Neural progenitor cell (in vitro differentiated cells): ENCODE measurements at regions not wholly inside any gene's neighbourhood (a gene's known extent, or its start where the extent isn't known, plus 50 kb on each side); places are given as distances from the start of the nearest gene placed in this dataset.

ENCODE experiments used
- DNase-seq: peaks from one replicate; pipeline ENCODE4 v3.0.0-alpha.2; 2016; ENCODE audit warnings: low spot score
- H2AFZ ChIP-seq: fragments of 200-600 bp; sonication (generic); replicated peaks from 2 replicates; pipeline ENCODE4 v1.6.1; 2016; ENCODE audit warnings: antibody characterized with exemption
- H3F3A ChIP-seq: fragments of 200-600 bp; sonication (generic); 2 replicates; pipeline ENCODE4 v1.6.1; 2016; ENCODE audit warnings: antibody characterized with exemption, low read depth
- H3K27ac ChIP-seq: fragments of 200-600 bp; sonication (generic); 2 replicates; pipeline ENCODE4 v1.5.1; 2016; ENCODE audit warnings: mild to moderate bottlenecking
- H3K27me3 ChIP-seq: fragments of 200-600 bp; sonication (generic); 2 replicates; pipeline ENCODE4 v1.6.1; 2016; ENCODE audit warnings: mild to moderate bottlenecking, moderate library complexity
- H3K36me3 ChIP-seq: fragments of 200-600 bp; sonication (generic); 2 replicates; pipeline ENCODE4 v1.5.1; 2016
- H3K4me1 ChIP-seq: fragments of 200-600 bp; sonication (generic); 2 replicates; pipeline ENCODE4 v1.6.1; 2016; ENCODE audit warnings: mixed run types
- H3K4me2 ChIP-seq: fragments of 200-600 bp; sonication (generic); 2 replicates; pipeline ENCODE4 v1.6.1; 2016
- H3K4me3 ChIP-seq: fragments of 200-600 bp; sonication (generic); 2 replicates; pipeline ENCODE4 v1.5.1; 2016
- H3K79me2 ChIP-seq: fragments of 200-600 bp; sonication (generic); 2 replicates; pipeline ENCODE4 v1.6.1; 2016; ENCODE audit warnings: low read depth
- H3K9ac ChIP-seq: fragments of 200-600 bp; sonication (generic); 2 replicates; pipeline ENCODE4 v1.6.1; 2016
- H3K9me3 ChIP-seq: fragments of 200-600 bp; sonication (generic); 2 replicates; pipeline ENCODE4 v1.5.1; 2016; ENCODE audit warnings: low read depth
- H4K20me1 ChIP-seq: fragments of 200-600 bp; sonication (generic); 2 replicates; pipeline ENCODE4 v1.6.1; 2016; ENCODE audit warnings: low read depth
- H3K27ac Mint-ChIP-seq: 3 replicates; pipeline ENCODE4 v1.8.0; 2021; ENCODE audit warnings: mixed read lengths
- H3K27me3 Mint-ChIP-seq: 2 replicates; pipeline ENCODE4 v1.8.0; 2022; ENCODE audit warnings: low read depth, mild to moderate bottlenecking, inconsistent platforms, moderate library complexity, mixed read lengths; ENCODE audit not compliant: insufficient read depth
- H3K36me3 Mint-ChIP-seq: 3 replicates; pipeline ENCODE4 v1.8.0; 2021; ENCODE audit warnings: mixed read lengths
- H3K4me1 Mint-ChIP-seq: 3 replicates; pipeline ENCODE4 v1.8.0; 2021; ENCODE audit warnings: mixed read lengths
- H3K4me3 Mint-ChIP-seq: 3 replicates; pipeline ENCODE4 v1.8.0; 2021; ENCODE audit warnings: mild to moderate bottlenecking, moderate library complexity, mixed read lengths
- H3K9me3 Mint-ChIP-seq: 3 replicates; pipeline ENCODE4 v1.8.0; 2020; ENCODE audit warnings: mixed read lengths
- CTCF ChIP-seq: fragments of 200-600 bp; sonication (generic); IDR thresholded peaks from 2 replicates; pipeline ENCODE4 v1.5.1; 2017; ENCODE audit warnings: antibody characterized with exemption, mild to moderate bottlenecking
- EZH2 ChIP-seq: fragments of 200-600 bp; sonication (generic); IDR thresholded peaks from 2 replicates; pipeline ENCODE4 v1.6.1; 2017; ENCODE audit warnings: antibody characterized with exemption, mild to moderate bottlenecking, moderate library complexity
- EZH2phosphoT487 ChIP-seq: fragments of 200-600 bp; sonication (generic); IDR thresholded peaks from 2 replicates; pipeline ENCODE4 v1.6.1; 2017; ENCODE audit warnings: antibody characterized with exemption

- Mint-ChIP-seq H3K4me1 (no peaks in the 10 kb centered on the region), H3K27ac (no peak overlapping the region), H3K9me3 (peaks cover 7% of the 10 kb centered on the region), H3K4me3 (no peak overlapping the region), H3K27me3 (peaks cover 4% of the 10 kb centered on the region), H3K36me3 (no peaks in the 10 kb centered on the region)
- Histone ChIP-seq H4K20me1 (no peaks in the 10 kb centered on the region), H3K9me3 (no peaks in the 10 kb centered on the region), H3F3A (no peaks in the 10 kb centered on the region), H3K79me2 (no peaks in the 10 kb centered on the region), H3K4me1 (no peaks in the 10 kb centered on the region), H3K27me3 (no peaks in the 10 kb centered on the region), H3K9ac (no peak overlapping the region), H3K4me2 (no peak overlapping the region), H2AFZ (no peak overlapping the region), H3K36me3 (no peaks in the 10 kb centered on the region), H3K27ac (no peak overlapping the region), H3K4me3 (no peak overlapping the region)
- DNase-seq, result no peak
- no peak for TF ChIP-seq EZH2
- TF ChIP-seq EZH2phosphoT487, result no peak
- no peak for TF ChIP-seq CTCF
Measured at GRCh38 chr3:14057701-14058100, 67.0 kb downstream of the CHCHD4 start.

- peak overlapping the region; percentile 11 for H3K27ac Mint-ChIP-seq
- H3K36me3 Mint-ChIP-seq, result no peaks in the 10 kb centered on the region
- no peaks in the 10 kb centered on the region for H3F3A ChIP-seq
- no peak for TF ChIP-seq CTCF
- no peak for TF ChIP-seq EZH2phosphoT487
- TF ChIP-seq EZH2, result no peak
- no peaks in the 10 kb centered on the region for H3K9me3 Mint-ChIP-seq
- H3K9ac ChIP-seq, result no peak overlapping the region
- peaks cover 14% of the 10 kb centered on the region for H3K4me1 ChIP-seq
- DNase-seq, result no peak
- H2AFZ ChIP-seq, result no peak overlapping the region
- H3K27me3 Mint-ChIP-seq, result peaks cover 3% of the 10 kb centered on the region
- H3K36me3 ChIP-seq, result no peaks in the 10 kb centered on the region
- peak overlapping the region; percentile 51 for H3K4me2 ChIP-seq
- no peak overlapping the region for H3K27ac ChIP-seq
- H3K79me2 ChIP-seq, result no peaks in the 10 kb centered on the region
- no peaks in the 10 kb centered on the region for H3K27me3 ChIP-seq
- H3K9me3 ChIP-seq, result no peaks in the 10 kb centered on the region
- H4K20me1 ChIP-seq, result no peaks in the 10 kb centered on the region
- peaks cover 13% of the 10 kb centered on the region for H3K4me1 Mint-ChIP-seq
- no peak overlapping the region for H3K4me3 Mint-ChIP-seq
- H3K4me3 ChIP-seq, result no peak overlapping the region
Measured at GRCh38 chr3:14047841-14048240, 76.8 kb downstream of the CHCHD4 start.

- no peaks in the 10 kb centered on the region for H3F3A ChIP-seq
- Mint-ChIP-seq H3K36me3 (no peaks in the 10 kb centered on the region), H3K4me1 (peaks cover 13% of the 10 kb centered on the region), H3K27ac (no peak overlapping the region), H3K9me3 (no peaks in the 10 kb centered on the region), H3K4me3 (no peak overlapping the region), H3K27me3 (no peaks in the 10 kb centered on the region)
- peak; percentile 32 for DNase-seq
- H4K20me1 ChIP-seq, result no peaks in the 10 kb centered on the region
- TF ChIP-seq EZH2phosphoT487, result no peak
- TF ChIP-seq EZH2, result no peak
- TF ChIP-seq CTCF, result no peak
- no peak overlapping the region for H3K4me3 ChIP-seq
- no peaks in the 10 kb centered on the region for H3K9me3 ChIP-seq
- H3K36me3 ChIP-seq, result no peaks in the 10 kb centered on the region
- no peaks in the 10 kb centered on the region for H3K79me2 ChIP-seq
- H3K4me1 ChIP-seq, result peaks cover 14% of the 10 kb centered on the region
- H3K27me3 ChIP-seq, result no peaks in the 10 kb centered on the region
- H2AFZ ChIP-seq, result peak overlapping the region; percentile 85
- peak overlapping the region; percentile 51 for H3K4me2 ChIP-seq
- no peak overlapping the region for H3K9ac ChIP-seq
- H3K27ac ChIP-seq, result no peak overlapping the region
Measured at GRCh38 chr3:14047027-14047426, 77.6 kb downstream of the CHCHD4 start.

- Mint-ChIP-seq H3K27ac (no peak overlapping the region), H3K36me3 (no peaks in the 10 kb centered on the region), H3K27me3 (peaks cover 4% of the 10 kb centered on the region), H3K4me1 (peaks cover under 1% of the 10 kb centered on the region), H3K9me3 (peaks cover 2% of the 10 kb centered on the region), H3K4me3 (no peak overlapping the region)
- no peak overlapping the region for H3K27ac ChIP-seq
- H3K36me3 ChIP-seq, result no peaks in the 10 kb centered on the region
- no peak for TF ChIP-seq EZH2phosphoT487
- TF ChIP-seq EZH2, result no peak
- no peak for TF ChIP-seq CTCF
- H2AFZ ChIP-seq, result no peak overlapping the region
- no peaks in the 10 kb centered on the region for H3K79me2 ChIP-seq
- H3K9me3 ChIP-seq, result no peaks in the 10 kb centered on the region
- DNase-seq, result no peak
- H3K27me3 ChIP-seq, result no peaks in the 10 kb centered on the region
- no peak overlapping the region for H3K9ac ChIP-seq
- H3K4me3 ChIP-seq, result no peak overlapping the region
- H3K4me2 ChIP-seq, result no peak overlapping the region
- H3F3A ChIP-seq, result no peaks in the 10 kb centered on the region
- no peaks in the 10 kb centered on the region for H4K20me1 ChIP-seq
- peaks cover 19% of the 10 kb centered on the region for H3K4me1 ChIP-seq
Measured at GRCh38 chr3:14042680-14043079, 82.0 kb downstream of the CHCHD4 start.
